Adrenal gland (tissue), 9 donors: ENCODE measurements at regions not wholly inside any gene's neighbourhood (a gene's known extent, or its start where the extent isn't known, plus 50 kb on each side); places are given as distances from the start of the nearest gene placed in this dataset.

Experiments
- DNase-seq, 7 donors: peaks; one replicate each; pipeline ENCODE4 v3.0.0-alpha.2; 2019 to 2020
- H3K27ac ChIP-seq, 5 donors: fragments of 200-600 bp; sonication (generic) in 4 of 5; 1 replicate in 3 of 5; 2 replicates in 2 of 5; pipeline versions ENCODE4 v1.5.1 to v1.8.0; 2016 to 2020; ENCODE audit warnings: mild to moderate bottlenecking in 1 of 5
- H3K27me3 ChIP-seq: fragments of 200-600 bp; 2 replicates; pipeline ENCODE4 v1.8.0; 2021
- H3K36me3 ChIP-seq, 2 donors: fragments of 200-600 bp; replicated peaks in 1 of 2; 1 replicate in 1 of 2; 2 replicates in 1 of 2; pipeline versions ENCODE4 v1.5.1 to v1.8.0; 2018 to 2022
- H3K4me1 ChIP-seq, 2 donors: fragments of 200-600 bp; replicated peaks in 1 of 2; 1 replicate in 1 of 2; 2 replicates in 1 of 2; pipeline versions ENCODE4 v1.5.1 to v1.8.0; 2018 to 2021
- H3K4me3 ChIP-seq, 4 donors: fragments of 200-600 bp; sonication (generic) in 3 of 4; one replicate each; pipeline ENCODE4 v1.5.1; 2016 to 2018
- H3K9me3 ChIP-seq, 3 donors: fragments of 200-600 bp; sonication (generic) in 1 of 3; replicated peaks in 1 of 3; 1 replicate in 2 of 3; 2 replicates in 1 of 3; pipeline versions ENCODE4 v1.5.1 to v1.8.0; 2016 to 2021
- POLR2A ChIP-seq, 2 donors: fragments of 450-650 bp; IDR thresholded peaks; one replicate each; pipeline ENCODE4 v1.6.1; 2017; ENCODE audit warnings: antibody characterized with exemption in 2 of 2, mild to moderate bottlenecking in 2 of 2, moderate library complexity in 1 of 2
- WGBS, 4 donors: extraction: QIAGEN DNeasy Blood & Tissue Kit in 2 of 4; methylation state at CpG; one replicate each; pipeline versions ENCODE4 v1.1.5 to v1.1.7; 2013 to 2017; 5-methylcytosine and 5-hydroxymethylcytosine counted together
- intact Hi-C, 2 donors: fragments of 100-400 bp; cut with DNase I; formaldehyde crosslinking; loops; one replicate each; pipeline versions ENCODE4 v1.14.1 to v1.15.0; 2022 to 2023
- TF ChIP-seq, protein P1 (sequence below), 6 experiments: fragments of 450-650 bp in 4 of 6; fragments of 200-600 bp in 2 of 6; sonication (generic) in 1 of 6; IDR thresholded peaks; 1 replicate in 5 of 6; 2 replicates in 1 of 6; pipeline versions ENCODE4 v1.5.1 to v1.8.0; 2016 to 2021; ENCODE audit warnings: antibody characterized with exemption in 6 of 6, mild to moderate bottlenecking in 2 of 6, moderate library complexity in 1 of 6
- donor health status: healthy with polysubstance abuse.
- donor health status: Bipolar disorder and iron deficiency.
- donor health status: DM: yes; HTN: yes; CAD: no.
- donor health status: DM: no; HTN: no; CAD: no.
- donor health status: DM: no; HTN: no; CAD: no.

DNA sequence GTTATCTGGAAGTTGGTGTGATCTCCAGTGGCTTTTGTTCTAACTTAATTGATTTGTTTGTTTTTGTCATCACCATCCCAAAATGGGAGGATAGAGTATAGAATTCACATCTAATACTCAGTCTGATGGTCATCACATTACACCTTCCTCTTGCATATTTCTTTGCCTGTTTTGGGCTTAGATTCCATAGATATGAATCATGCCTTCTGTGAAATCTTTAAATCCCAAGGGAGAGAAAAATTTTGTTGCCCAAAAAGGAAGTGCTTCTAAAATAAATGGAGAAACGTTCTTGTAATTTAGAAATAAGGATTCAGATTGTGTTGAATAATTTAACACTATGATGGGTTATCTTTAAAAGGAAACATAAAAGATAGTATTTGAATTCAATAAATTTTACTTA, 446.0 kb upstream of the LRRC7 start:
- TF ChIP-seq, protein P1, sequence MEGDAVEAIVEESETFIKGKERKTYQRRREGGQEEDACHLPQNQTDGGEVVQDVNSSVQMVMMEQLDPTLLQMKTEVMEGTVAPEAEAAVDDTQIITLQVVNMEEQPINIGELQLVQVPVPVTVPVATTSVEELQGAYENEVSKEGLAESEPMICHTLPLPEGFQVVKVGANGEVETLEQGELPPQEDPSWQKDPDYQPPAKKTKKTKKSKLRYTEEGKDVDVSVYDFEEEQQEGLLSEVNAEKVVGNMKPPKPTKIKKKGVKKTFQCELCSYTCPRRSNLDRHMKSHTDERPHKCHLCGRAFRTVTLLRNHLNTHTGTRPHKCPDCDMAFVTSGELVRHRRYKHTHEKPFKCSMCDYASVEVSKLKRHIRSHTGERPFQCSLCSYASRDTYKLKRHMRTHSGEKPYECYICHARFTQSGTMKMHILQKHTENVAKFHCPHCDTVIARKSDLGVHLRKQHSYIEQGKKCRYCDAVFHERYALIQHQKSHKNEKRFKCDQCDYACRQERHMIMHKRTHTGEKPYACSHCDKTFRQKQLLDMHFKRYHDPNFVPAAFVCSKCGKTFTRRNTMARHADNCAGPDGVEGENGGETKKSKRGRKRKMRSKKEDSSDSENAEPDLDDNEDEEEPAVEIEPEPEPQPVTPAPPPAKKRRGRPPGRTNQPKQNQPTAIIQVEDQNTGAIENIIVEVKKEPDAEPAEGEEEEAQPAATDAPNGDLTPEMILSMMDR (IDR thresholded peaks at IDR 0.05), result no peak
- no peak for TF ChIP-seq POLR2A (IDR thresholded peaks at IDR 0.05)
- WGBS, 4 donors, result 23 to 33% (median 29%) methylated on average over 1 of the region's 1 CpG

GRCh38 chr1:69122373-69122772, 445.3 kb upstream of the LRRC7 start:
- no peaks in the 10 kb centered on the region for H3K4me1 ChIP-seq
- no peaks in the 10 kb centered on the region for H3K36me3 ChIP-seq
- no peak overlapping the region for H3K4me3 ChIP-seq
- intact Hi-C loops, result no loop called here
- 57 to 60% (median 59%) methylated on average over 2 of the region's 2 CpGs for WGBS, 4 donors
- no peaks in the 10 kb centered on the region for H3K27me3 ChIP-seq
- no peaks in the 10 kb centered on the region for H3K9me3 ChIP-seq
- H3K27ac ChIP-seq, result no peak overlapping the region
- no peak for DNase-seq
- no peak for TF ChIP-seq POLR2A (IDR thresholded peaks at IDR 0.05)
- TF ChIP-seq, protein P1 (IDR thresholded peaks at IDR 0.05), result no peak

More for the DNA sequence above, 446.0 kb upstream of the LRRC7 start:
- Histone ChIP-seq H3K9me3 (no peaks in the 10 kb centered on the region), H3K4me1 (no peaks in the 10 kb centered on the region), H3K27ac (no peak overlapping the region), H3K27me3 (no peaks in the 10 kb centered on the region), H3K36me3 (no peaks in the 10 kb centered on the region), H3K4me3 (no peak overlapping the region)
- no peak for DNase-seq
- intact Hi-C loops, result no loop called here

DNA sequence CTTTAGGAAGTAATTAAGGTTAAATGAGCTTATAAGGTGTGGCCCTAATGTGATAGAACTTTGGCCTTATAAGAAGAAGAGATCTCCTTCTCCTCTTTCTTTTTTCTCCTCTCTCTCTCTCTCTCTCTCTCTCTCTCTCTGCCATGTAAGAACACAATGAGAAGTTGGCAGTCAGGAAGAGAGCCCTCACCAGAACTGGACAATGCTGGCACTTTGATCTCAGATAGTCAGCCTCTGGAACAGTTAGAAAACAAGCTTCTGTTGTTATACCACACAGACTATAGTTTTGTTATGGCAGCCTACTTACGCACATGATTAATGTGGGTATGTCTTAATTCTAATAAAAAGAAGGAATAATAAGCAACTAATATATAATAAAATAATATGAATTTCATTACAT, 444.2 kb upstream of the LRRC7 start:
- WGBS, 4 donors, result 89 to 93% (median 90%) methylated on average over 1 of the region's 1 CpG
- no peak overlapping the region for H3K27ac ChIP-seq
- TF ChIP-seq, protein P1 (IDR thresholded peaks at IDR 0.05), result no peak
- no peak for TF ChIP-seq POLR2A (IDR thresholded peaks at IDR 0.05)

GRCh38 chr1:69126796-69127195, 440.9 kb upstream of the LRRC7 start:
- 50 to 87% (median 58%) methylated on average over 1 of the region's 1 CpG for WGBS, 4 donors
- no peaks in the 10 kb centered on the region for H3K27me3 ChIP-seq
- H3K27ac ChIP-seq, result no peak overlapping the region
- no peaks in the 10 kb centered on the region for H3K4me1 ChIP-seq
- H3K4me3 ChIP-seq, result no peak overlapping the region
- no peak for DNase-seq
- H3K9me3 ChIP-seq, result no peaks in the 10 kb centered on the region
- H3K36me3 ChIP-seq, result no peaks in the 10 kb centered on the region
- TF ChIP-seq POLR2A (IDR thresholded peaks at IDR 0.05), result no peak
- TF ChIP-seq, protein P1 (IDR thresholded peaks at IDR 0.05), result no peak
- intact Hi-C loops, result no loop called here

More for the DNA sequence above, 444.2 kb upstream of the LRRC7 start:
- no peaks in the 10 kb centered on the region for H3K27me3 ChIP-seq
- no peaks in the 10 kb centered on the region for H3K4me1 ChIP-seq
- no peak overlapping the region for H3K4me3 ChIP-seq
- no peaks in the 10 kb centered on the region for H3K36me3 ChIP-seq
- H3K9me3 ChIP-seq, result no peaks in the 10 kb centered on the region
- intact Hi-C loops, result no loop called here
- DNase-seq, result no peak
